Hepatocyte (in vitro differentiated cells): ENCODE measurements at regions not wholly inside any gene's neighbourhood (a gene's known extent, or its start where the extent isn't known, plus 50 kb on each side); places are given as distances from the start of the nearest gene placed in this dataset.

Experiments used
- DNase-seq: peaks from one replicate; pipeline ENCODE4 v3.0.0-alpha.2; 2016; ENCODE audit warnings: low spot score
- H2AFZ ChIP-seq: fragments of 200-600 bp; sonication (generic); 2 replicates; pipeline ENCODE4 v1.6.0; 2016; ENCODE audit warnings: antibody characterized with exemption, mild to moderate bottlenecking
- H3K27ac ChIP-seq: fragments of 200-600 bp; sonication (generic); 2 replicates; pipeline ENCODE4 v1.5.1; 2016; ENCODE audit warnings: mild to moderate bottlenecking
- H3K27me3 ChIP-seq: fragments of 200-600 bp; sonication (generic); 2 replicates; pipeline ENCODE4 v1.6.1; 2016
- H3K36me3 ChIP-seq: fragments of 200-600 bp; sonication (generic); replicated peaks from 2 replicates; pipeline ENCODE4 v1.5.1; 2016; ENCODE audit warnings: low read depth; ENCODE audit not compliant: insufficient read depth
- H3K4me1 ChIP-seq: fragments of 200-600 bp; sonication (generic); 2 replicates; pipeline ENCODE4 v1.5.1; 2016; ENCODE audit warnings: mild to moderate bottlenecking, moderate library complexity; ENCODE audit not compliant: insufficient read depth
- H3K4me2 ChIP-seq: fragments of 200-600 bp; sonication (generic); 2 replicates; pipeline ENCODE4 v1.6.0; 2016
- H3K4me3 ChIP-seq: fragments of 200-600 bp; sonication (generic); 2 replicates; pipeline ENCODE4 v1.5.1; 2016; ENCODE audit warnings: mild to moderate bottlenecking
- H3K79me2 ChIP-seq: fragments of 200-600 bp; sonication (generic); 2 replicates; pipeline ENCODE4 v1.6.0; 2017; ENCODE audit warnings: mild to moderate bottlenecking
- H3K9me2 ChIP-seq: fragments of 200-600 bp; sonication (generic); replicated peaks from 2 replicates; pipeline ENCODE4 v1.6.0; 2017; ENCODE audit warnings: mild to moderate bottlenecking; ENCODE audit not compliant: insufficient read depth
- H3K9me3 ChIP-seq: fragments of 200-600 bp; sonication (generic); 2 replicates; pipeline ENCODE4 v1.5.1; 2016; ENCODE audit warnings: low read depth, mild to moderate bottlenecking
- H4K20me1 ChIP-seq: fragments of 200-600 bp; sonication (generic); 2 replicates; pipeline ENCODE4 v1.6.0; 2016; ENCODE audit warnings: mild to moderate bottlenecking; ENCODE audit not compliant: insufficient read depth, poor library complexity, severe bottlenecking
- CTCF ChIP-seq: fragments of 200-600 bp; sonication (generic); IDR thresholded peaks from 2 replicates; pipeline ENCODE4 v1.5.1; 2016; ENCODE audit warnings: antibody characterized with exemption, mild to moderate bottlenecking; ENCODE audit not compliant: poor library complexity
- EZH2 ChIP-seq: fragments of 200-600 bp; sonication (generic); IDR thresholded peaks from 2 replicates; pipeline ENCODE4 v1.6.1; 2016; ENCODE audit warnings: antibody characterized with exemption, mild to moderate bottlenecking, borderline replicate concordance
- EZH2phosphoT487 ChIP-seq: fragments of 200-600 bp; sonication (generic); IDR thresholded peaks from one replicate; pipeline ENCODE4 v1.6.1; 2018; ENCODE audit warnings: antibody characterized with exemption, mild to moderate bottlenecking, low read depth, moderate library complexity; ENCODE audit not compliant: unreplicated experiment, severe bottlenecking
- WGBS: methylation state at CpG from one replicate; pipeline ENCODE4 v1.1.6; 2016; ENCODE audit warnings: low lambda C conversion rate; ENCODE audit errors: missing lambda C conversion rate; 5-methylcytosine and 5-hydroxymethylcytosine counted together

GRCh38 chr5:51468196-51468595 is 84.9 kb downstream of the ISL1 start:
- no peaks in the 10 kb centered on the region for H3K9me2 ChIP-seq
- no peaks in the 10 kb centered on the region for H3K79me2 ChIP-seq
- TF ChIP-seq CTCF: peak; percentile 39
- TF ChIP-seq EZH2: no peak
- no peak for TF ChIP-seq EZH2phosphoT487
- no peaks in the 10 kb centered on the region for H4K20me1 ChIP-seq
- no peaks in the 10 kb centered on the region for H3K9me3 ChIP-seq
- H2AFZ ChIP-seq: no peak overlapping the region
- H3K4me2 ChIP-seq: no peak overlapping the region
- no peak overlapping the region for H3K27ac ChIP-seq
- H3K27me3 ChIP-seq: no peaks in the 10 kb centered on the region
- H3K4me3 ChIP-seq: no peak overlapping the region
- 38% methylated on average over 2 of the region's 2 CpGs for WGBS
- H3K36me3 ChIP-seq: no peaks in the 10 kb centered on the region
- peak; percentile 25 for DNase-seq
- no peaks in the 10 kb centered on the region for H3K4me1 ChIP-seq

- DNase-seq: no peak
- Histone ChIP-seq H3K27me3 (no peaks in the 10 kb centered on the region), H3K36me3 (no peaks in the 10 kb centered on the region), H4K20me1 (no peaks in the 10 kb centered on the region), H2AFZ (no peak overlapping the region), H3K79me2 (no peaks in the 10 kb centered on the region), H3K9me2 (no peaks in the 10 kb centered on the region), H3K4me3 (no peak overlapping the region), H3K4me1 (no peaks in the 10 kb centered on the region), H3K9me3 (no peaks in the 10 kb centered on the region), H3K27ac (no peak overlapping the region), H3K4me2 (no peak overlapping the region)
- TF ChIP-seq EZH2: no peak
- TF ChIP-seq EZH2phosphoT487: no peak
- no peak for TF ChIP-seq CTCF
- 86% methylated on average over 1 of the region's 1 CpG for WGBS
These were observed 88.4 kb downstream of the ISL1 start for GRCh38 chr5:51471630-51472029.

- no peaks in the 10 kb centered on the region for H3K9me2 ChIP-seq
- DNase-seq: no peak
- no peak overlapping the region for H2AFZ ChIP-seq
- H3K4me1 ChIP-seq: no peaks in the 10 kb centered on the region
- H3K27ac ChIP-seq: no peak overlapping the region
- TF ChIP-seq EZH2 (no peak), CTCF (no peak), EZH2phosphoT487 (no peak)
- H4K20me1 ChIP-seq: no peaks in the 10 kb centered on the region
- H3K27me3 ChIP-seq: no peaks in the 10 kb centered on the region
- H3K79me2 ChIP-seq: no peaks in the 10 kb centered on the region
- no peak overlapping the region for H3K4me3 ChIP-seq
- H3K36me3 ChIP-seq: no peaks in the 10 kb centered on the region
- H3K4me2 ChIP-seq: no peak overlapping the region
- no peaks in the 10 kb centered on the region for H3K9me3 ChIP-seq
- 96% methylated on average over 1 of the region's 1 CpG for WGBS
These were observed 89.2 kb downstream of the ISL1 start for GRCh38 chr5:51472472-51472871.

GRCh38 chr5:51475628-51476027 is 92.4 kb downstream of the ISL1 start:
- WGBS: 56% methylated on average over 5 of the region's 5 CpGs
- peaks cover 7% of the 10 kb centered on the region for H3K4me1 ChIP-seq
- no peaks in the 10 kb centered on the region for H3K79me2 ChIP-seq
- H2AFZ ChIP-seq: peak overlapping the region; percentile 41
- H3K4me3 ChIP-seq: no peak overlapping the region
- H3K9me2 ChIP-seq: no peaks in the 10 kb centered on the region
- no peaks in the 10 kb centered on the region for H4K20me1 ChIP-seq
- H3K27ac ChIP-seq: no peak overlapping the region
- no peak overlapping the region for H3K4me2 ChIP-seq
- no peaks in the 10 kb centered on the region for H3K27me3 ChIP-seq
- TF ChIP-seq CTCF: no peak
- TF ChIP-seq EZH2phosphoT487: no peak
- no peak for TF ChIP-seq EZH2
- H3K36me3 ChIP-seq: no peaks in the 10 kb centered on the region
- DNase-seq: no peak
- H3K9me3 ChIP-seq: no peaks in the 10 kb centered on the region
